Natural killer cell treated with Interleukin-12 subunit alpha and Interleukin-12 subunit beta and Interleukin-15 and Interleukin-18, amount 100 ng/mL, for 72 hours (primary cell): ENCODE measurements at regions not wholly inside any gene's neighbourhood (a gene's known extent, or its start where the extent isn't known, plus 50 kb on each side); places are given as distances from the start of the nearest gene placed in this dataset.

Experiments used
- ATAC-seq, 2 donors: fragments of 150-1000 bp; cut with Tn5 transposase in 1 of 2; sonication (Bioruptor Pico), chemical (Tn5 transposase) in 1 of 2; 2 replicates each; pipeline ENCODE4 v1.10.0; 2021
- DNase-seq: peaks from one replicate; pipeline ENCODE4 v3.0.0; 2022; ENCODE audit warnings: low spot score
- H3K27ac Mint-ChIP-seq, 2 donors: 1 replicate in 1 of 2; 2 replicates in 1 of 2; pipeline ENCODE4 v1.8.0; 2022; ENCODE audit warnings: mixed read lengths in 2 of 2, mild to moderate bottlenecking in 1 of 2, moderate library complexity in 1 of 2
- H3K27me3 Mint-ChIP-seq, 2 donors: 1 replicate in 1 of 2; 2 replicates in 1 of 2; pipeline ENCODE4 v1.8.0; 2022; ENCODE audit warnings: mixed read lengths in 2 of 2
- H3K36me3 Mint-ChIP-seq: one replicate; pipeline ENCODE4 v1.8.0; 2022; ENCODE audit warnings: mixed read lengths
- H3K4me1 Mint-ChIP-seq, 2 donors: 1 replicate in 1 of 2; 2 replicates in 1 of 2; pipeline ENCODE4 v1.8.0; 2022; ENCODE audit warnings: low read depth in 2 of 2, mixed read lengths in 2 of 2, mild to moderate bottlenecking in 1 of 2
- H3K4me3 Mint-ChIP-seq: one replicate; pipeline ENCODE4 v1.8.0; 2022; ENCODE audit warnings: mixed read lengths
- H3K9me3 Mint-ChIP-seq: 2 replicates; pipeline ENCODE4 v1.8.0; 2022; ENCODE audit warnings: mixed read lengths

DNA sequence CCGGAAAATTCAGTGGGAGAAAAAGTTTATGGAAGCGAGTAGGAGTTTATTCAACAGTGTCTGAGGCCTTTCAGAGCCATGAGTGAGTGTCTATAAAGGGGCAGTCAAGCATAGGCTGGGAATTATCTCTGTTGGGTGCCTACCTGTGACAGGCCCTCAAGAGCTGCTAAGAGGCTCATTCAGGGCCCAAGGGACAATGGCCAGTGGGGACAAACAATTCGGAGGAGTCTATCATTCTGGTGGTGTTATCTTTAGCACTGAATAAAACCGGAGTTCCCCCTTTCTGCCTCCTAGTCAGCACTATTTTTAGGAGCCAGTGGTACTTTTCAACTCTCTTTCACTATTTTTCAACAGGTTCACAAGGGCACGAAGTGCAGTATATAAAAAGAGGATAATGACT is 89.5 kb upstream of the HTATIP2 start:
- DNase-seq (no peak), ATAC-seq (no peak)
- no peaks in the 10 kb centered on the region for H3K9me3 Mint-ChIP-seq
- H3K4me3 Mint-ChIP-seq: no peak overlapping the region
- H3K27ac Mint-ChIP-seq: no peak overlapping the region
- H3K4me1 Mint-ChIP-seq: no peaks in the 10 kb centered on the region
- no peaks in the 10 kb centered on the region for H3K36me3 Mint-ChIP-seq
- H3K27me3 Mint-ChIP-seq: peaks cover 7 to 31% of the 10 kb centered on the region in 2 donors

DNA sequence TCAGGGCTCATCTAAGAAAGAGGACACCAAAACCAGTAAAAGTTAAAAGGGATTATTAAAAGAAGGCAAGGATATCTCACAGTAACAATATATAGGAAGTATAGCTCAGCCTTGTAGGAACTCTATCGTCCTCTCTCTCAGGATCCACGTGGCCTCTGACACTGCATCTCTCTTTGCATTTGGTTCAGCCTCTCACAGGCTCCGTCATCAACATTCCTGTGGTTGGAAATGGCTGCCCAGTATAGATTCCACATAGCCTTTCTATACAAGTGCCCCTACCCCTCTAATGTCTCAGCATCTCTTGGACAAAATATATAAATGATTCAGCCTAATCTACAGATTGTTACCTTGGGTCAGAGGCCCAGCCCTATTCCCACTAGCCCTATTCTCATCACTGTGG is 101.3 kb upstream of the DBX1 start:
- Mint-ChIP-seq H3K27ac (no peak overlapping the region), H3K4me1 (no peaks in the 10 kb centered on the region), H3K36me3 (no peaks in the 10 kb centered on the region), H3K27me3 (peaks cover 18 to 36% of the 10 kb centered on the region in 2 donors), H3K4me3 (no peak overlapping the region), H3K9me3 (no peaks in the 10 kb centered on the region)
- ATAC-seq: no peak
- no peak for DNase-seq

DNA sequence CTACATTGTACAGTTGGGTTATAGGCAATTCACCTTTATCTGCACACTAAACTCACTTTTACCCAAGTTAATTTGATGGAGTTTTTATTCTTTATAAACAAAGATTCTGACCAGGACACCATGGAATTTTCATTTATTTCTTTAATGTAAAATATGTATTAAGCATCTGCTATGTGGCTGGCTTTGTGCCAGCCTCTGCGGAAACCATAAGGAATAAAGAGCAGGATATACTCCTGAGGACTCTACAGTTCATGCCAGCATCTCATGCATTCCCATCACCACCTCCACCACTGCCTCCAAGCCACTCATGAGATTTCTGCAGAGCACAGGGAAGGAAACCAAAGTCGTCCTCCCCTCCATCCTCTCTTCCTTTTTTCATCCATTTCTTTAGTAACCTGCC is 100.0 kb upstream of the DBX1 start:
- H3K4me3 Mint-ChIP-seq: no peak overlapping the region
- H3K27ac Mint-ChIP-seq: no peak overlapping the region
- H3K9me3 Mint-ChIP-seq: no peaks in the 10 kb centered on the region
- no peaks in the 10 kb centered on the region for H3K36me3 Mint-ChIP-seq
- no peaks in the 10 kb centered on the region for H3K4me1 Mint-ChIP-seq
- H3K27me3 Mint-ChIP-seq: peaks cover 18 to 39% of the 10 kb centered on the region in 2 donors
- ATAC-seq (no peak), DNase-seq (no peak)

DNA sequence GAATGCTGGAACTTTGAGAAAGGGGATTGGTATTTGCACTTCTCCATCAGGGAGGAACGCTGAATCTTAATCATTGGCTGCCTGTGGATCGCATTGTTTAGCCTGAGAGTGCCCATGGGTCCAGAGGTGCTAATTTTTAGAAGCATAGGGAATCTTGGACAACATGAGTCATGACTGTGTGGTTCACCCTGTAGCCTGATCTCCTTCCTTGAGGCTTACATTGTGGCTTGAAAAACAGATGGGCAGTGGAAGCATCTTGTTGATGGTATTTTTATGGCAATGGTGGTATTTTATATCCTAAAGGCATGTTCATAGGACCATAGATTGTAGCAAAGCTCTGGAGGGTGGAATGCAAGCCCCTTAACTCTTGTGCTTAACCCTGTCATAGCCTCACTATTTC is 99.2 kb upstream of the DBX1 start:
- H3K9me3 Mint-ChIP-seq: no peaks in the 10 kb centered on the region
- no peak overlapping the region for H3K27ac Mint-ChIP-seq
- no peaks in the 10 kb centered on the region for H3K4me1 Mint-ChIP-seq
- H3K4me3 Mint-ChIP-seq: no peak overlapping the region
- DNase-seq (no peak), ATAC-seq (no peak)
- no peaks in the 10 kb centered on the region for H3K36me3 Mint-ChIP-seq
- H3K27me3 Mint-ChIP-seq: peaks cover 18 to 45% of the 10 kb centered on the region in 2 donors

DNA sequence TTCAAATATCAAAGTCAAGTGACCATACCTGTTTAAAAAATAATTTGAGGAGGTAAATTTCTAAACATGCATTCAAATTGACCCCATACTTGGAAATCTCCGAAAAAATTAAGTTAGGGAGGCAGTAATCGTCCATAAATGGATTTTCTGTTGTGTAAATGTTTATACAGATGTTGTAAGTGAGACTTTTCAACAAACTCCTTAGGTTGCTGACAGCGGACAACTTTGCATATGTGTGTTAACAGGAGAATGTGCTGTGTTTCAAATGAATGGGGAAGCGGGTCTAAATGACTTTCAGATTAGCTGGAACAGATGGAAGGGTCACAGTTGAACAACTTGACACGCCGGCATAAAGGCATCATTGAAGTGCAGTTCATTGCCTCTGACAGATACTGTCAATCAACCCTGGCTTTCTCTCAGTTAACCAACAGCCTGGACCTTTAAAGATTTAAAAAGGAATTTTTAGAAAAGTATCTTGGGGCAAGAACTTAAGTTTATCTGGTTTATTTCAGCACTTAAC is 98.2 kb upstream of the DBX1 start:
- Mint-ChIP-seq H3K27me3 (peaks cover 16 to 49% of the 10 kb centered on the region in 2 donors), H3K27ac (no peak overlapping the region), H3K9me3 (no peaks in the 10 kb centered on the region), H3K4me3 (no peak overlapping the region), H3K36me3 (no peaks in the 10 kb centered on the region), H3K4me1 (no peaks in the 10 kb centered on the region)
- DNase-seq (no peak), ATAC-seq (no peak)

DNA sequence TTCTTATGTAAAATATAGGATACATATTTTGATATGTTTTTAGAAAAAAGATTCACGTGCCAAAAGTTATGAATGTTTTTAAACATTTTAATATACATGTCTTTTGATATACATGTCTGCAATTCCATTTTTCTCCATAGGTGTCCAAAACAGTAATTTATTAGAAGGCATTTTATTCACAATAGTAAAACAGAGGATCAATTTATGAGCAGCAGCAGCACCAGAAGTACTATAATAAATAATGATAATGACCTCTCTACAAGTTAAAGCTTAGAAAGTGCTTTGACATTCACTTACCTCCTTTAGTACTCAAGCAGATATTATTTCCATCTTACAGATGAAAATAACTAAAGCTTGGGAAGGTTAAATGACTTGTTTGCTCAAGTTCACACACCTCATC is 96.7 kb upstream of the DBX1 start:
- DNase-seq (no peak), ATAC-seq (no peak)
- Mint-ChIP-seq H3K4me3 (no peak overlapping the region), H3K9me3 (no peaks in the 10 kb centered on the region), H3K27ac (no peak overlapping the region), H3K27me3 (peaks cover 19 to 47% of the 10 kb centered on the region in 2 donors), H3K4me1 (no peaks in the 10 kb centered on the region), H3K36me3 (no peaks in the 10 kb centered on the region)

DNA sequence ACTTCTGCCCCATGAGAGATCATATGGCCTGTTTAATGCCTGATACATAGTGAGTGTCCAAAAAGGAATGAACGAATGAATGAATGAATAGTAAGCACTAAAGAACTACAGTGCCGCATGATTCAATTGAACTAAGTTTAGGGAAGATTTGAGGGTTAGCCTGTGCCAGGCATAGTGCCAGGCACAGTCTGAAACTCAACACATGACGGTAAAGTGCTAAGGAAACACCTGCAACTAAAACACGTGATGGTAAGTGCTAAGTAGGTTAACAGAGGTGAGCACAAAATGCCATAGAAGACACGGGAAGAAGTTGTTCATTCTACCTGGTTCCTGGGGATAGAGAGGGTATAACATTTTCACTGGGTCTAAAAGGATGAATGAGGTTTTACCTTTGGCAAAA is 93.5 kb upstream of the DBX1 start:
- Mint-ChIP-seq H3K4me1 (no peaks in the 10 kb centered on the region), H3K9me3 (no peaks in the 10 kb centered on the region), H3K27me3 (peaks cover 17 to 32% of the 10 kb centered on the region in 2 donors), H3K36me3 (no peaks in the 10 kb centered on the region), H3K27ac (no peak overlapping the region), H3K4me3 (no peak overlapping the region)
- ATAC-seq (no peak), DNase-seq (no peak)

DNA sequence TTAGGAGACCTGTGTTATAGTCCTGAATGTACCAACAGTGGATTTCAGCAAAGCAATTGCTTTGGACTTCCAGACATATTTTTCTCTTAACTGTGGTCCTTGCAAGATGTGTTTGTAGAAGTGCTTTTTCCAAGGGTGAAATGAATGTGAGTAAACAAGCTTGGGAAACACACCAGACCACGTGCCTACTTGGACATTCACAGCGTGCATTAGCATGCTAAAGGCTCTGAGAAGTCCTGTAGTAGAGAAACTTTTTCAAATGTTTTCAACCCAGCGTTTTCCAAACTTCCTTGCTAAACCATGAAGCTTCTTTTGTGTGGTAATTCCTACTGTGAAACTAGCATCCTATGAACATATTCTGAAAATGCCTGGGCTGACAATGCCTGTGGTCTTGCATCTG is 91.2 kb upstream of the DBX1 start:
- no peak for ATAC-seq
- Mint-ChIP-seq H3K27me3 (peaks cover 17 to 36% of the 10 kb centered on the region in 2 donors), H3K4me3 (no peak overlapping the region)

DNA sequence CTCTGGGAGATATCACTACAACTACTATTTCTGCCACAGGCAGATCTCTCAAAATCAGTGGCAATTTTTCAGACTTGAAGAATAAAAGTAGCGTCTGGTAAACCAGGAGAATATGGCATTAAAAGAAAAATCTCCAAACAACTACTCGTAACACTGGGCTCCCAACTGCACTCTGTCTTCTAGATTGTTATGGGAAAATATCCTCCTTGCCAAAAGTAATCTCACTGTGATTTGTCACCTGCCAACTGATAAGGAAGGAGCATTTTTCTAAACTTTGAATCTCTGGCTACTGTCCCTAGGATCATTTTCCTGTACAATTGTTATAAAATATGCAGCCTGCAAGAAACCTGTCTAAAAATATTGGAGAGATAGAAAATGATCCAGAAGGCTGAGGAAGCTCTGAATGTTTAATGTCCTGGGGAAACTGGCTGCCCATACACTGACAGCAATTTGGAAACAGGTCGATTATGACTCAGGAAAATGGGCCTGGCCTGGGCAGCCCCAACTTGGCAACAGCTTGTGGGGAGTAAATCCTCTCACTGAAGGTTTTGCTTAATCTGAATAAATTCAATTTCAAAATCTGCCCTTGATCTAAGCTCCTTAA is 90.5 kb upstream of the DBX1 start:
- no peaks in the 10 kb centered on the region for H3K9me3 Mint-ChIP-seq
- ATAC-seq (no peak), DNase-seq (no peak)
- H3K4me3 Mint-ChIP-seq: no peak overlapping the region
- peaks cover 17 to 43% of the 10 kb centered on the region in 2 donors for H3K27me3 Mint-ChIP-seq
- H3K27ac Mint-ChIP-seq: no peak overlapping the region
- no peaks in the 10 kb centered on the region for H3K4me1 Mint-ChIP-seq
- no peaks in the 10 kb centered on the region for H3K36me3 Mint-ChIP-seq

More for the DNA sequence above, 91.2 kb upstream of the DBX1 start:
- Mint-ChIP-seq H3K9me3 (no peaks in the 10 kb centered on the region), H3K36me3 (no peaks in the 10 kb centered on the region), H3K27ac (no peak overlapping the region), H3K4me1 (no peaks in the 10 kb centered on the region)
- DNase-seq: no peak

DNA sequence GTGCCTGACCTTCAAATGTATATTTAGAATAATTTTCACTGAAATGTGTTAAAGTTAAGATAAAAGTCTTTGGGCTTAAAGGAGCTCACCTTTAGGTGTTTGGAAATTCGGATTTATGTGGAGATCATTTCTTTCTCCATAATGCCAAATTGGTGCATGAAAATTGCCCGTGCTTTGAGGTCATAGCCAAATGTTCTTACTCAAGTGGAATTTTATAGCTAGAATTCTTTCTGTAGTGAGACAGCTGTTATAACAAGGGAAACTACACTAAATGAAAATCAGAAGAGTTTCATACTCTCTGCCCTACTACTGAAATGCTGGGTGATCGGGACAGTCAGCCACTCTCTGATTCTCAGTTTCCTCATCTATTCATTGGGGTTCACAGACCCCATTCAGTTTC is 89.5 kb upstream of the DBX1 start:
- Mint-ChIP-seq H3K9me3 (no peaks in the 10 kb centered on the region), H3K4me3 (no peak overlapping the region), H3K4me1 (no peaks in the 10 kb centered on the region), H3K36me3 (no peaks in the 10 kb centered on the region), H3K27ac (no peak overlapping the region), H3K27me3 (peaks cover 17 to 37% of the 10 kb centered on the region in 2 donors)
- DNase-seq (no peak), ATAC-seq (no peak)

DNA sequence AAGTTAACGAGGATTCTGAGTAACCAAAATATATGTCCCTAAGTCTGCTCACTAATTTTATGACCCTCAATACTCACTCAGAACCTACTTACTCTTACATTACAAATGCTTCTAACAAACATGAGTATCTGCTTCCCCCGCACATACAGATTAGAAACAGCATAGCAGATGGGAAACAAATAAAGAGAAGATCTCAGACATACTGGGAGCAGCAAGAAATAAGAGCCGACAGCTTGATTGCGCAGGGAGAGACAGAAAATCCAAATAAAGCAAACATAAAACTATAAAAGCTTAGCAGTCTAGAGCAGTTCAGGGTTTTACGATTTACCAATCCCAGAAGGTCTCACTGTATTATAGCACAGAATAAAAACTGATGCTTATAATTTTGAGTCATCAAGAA is 89.1 kb upstream of the DBX1 start:
- Mint-ChIP-seq H3K9me3 (no peaks in the 10 kb centered on the region), H3K4me1 (no peaks in the 10 kb centered on the region)

DNA sequence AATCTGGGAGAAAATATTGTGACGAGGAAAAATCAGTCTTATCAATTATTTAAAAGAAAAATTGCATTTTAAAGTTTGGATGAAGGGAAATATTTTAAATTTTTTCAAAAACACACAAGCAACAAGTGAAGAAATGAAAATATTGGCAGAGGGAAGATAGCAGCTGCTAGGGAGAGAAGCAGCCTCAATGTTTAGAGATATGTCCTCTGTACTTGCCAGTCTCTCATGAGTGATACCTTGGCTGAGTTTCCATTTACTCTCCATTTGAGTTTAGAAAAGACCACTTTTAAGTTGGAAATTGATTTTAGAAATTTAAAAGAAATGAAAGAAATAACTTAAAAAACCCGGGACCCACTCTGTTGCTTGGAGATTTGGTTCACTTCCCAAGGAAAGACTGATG is 88.6 kb upstream of the DBX1 start:
- ATAC-seq: no peak
- H3K4me3 Mint-ChIP-seq: no peak overlapping the region
- no peaks in the 10 kb centered on the region for H3K36me3 Mint-ChIP-seq
- no peaks in the 10 kb centered on the region for H3K4me1 Mint-ChIP-seq
- no peak for DNase-seq
- no peaks in the 10 kb centered on the region for H3K9me3 Mint-ChIP-seq
- peaks cover 15 to 32% of the 10 kb centered on the region in 2 donors for H3K27me3 Mint-ChIP-seq
- no peak overlapping the region for H3K27ac Mint-ChIP-seq

More for the DNA sequence above, 89.1 kb upstream of the DBX1 start:
- no peak overlapping the region for H3K27ac Mint-ChIP-seq
- no peaks in the 10 kb centered on the region for H3K36me3 Mint-ChIP-seq
- peaks cover 17 to 36% of the 10 kb centered on the region in 2 donors for H3K27me3 Mint-ChIP-seq
- no peak overlapping the region for H3K4me3 Mint-ChIP-seq
- ATAC-seq: no peak
- no peak for DNase-seq

DNA sequence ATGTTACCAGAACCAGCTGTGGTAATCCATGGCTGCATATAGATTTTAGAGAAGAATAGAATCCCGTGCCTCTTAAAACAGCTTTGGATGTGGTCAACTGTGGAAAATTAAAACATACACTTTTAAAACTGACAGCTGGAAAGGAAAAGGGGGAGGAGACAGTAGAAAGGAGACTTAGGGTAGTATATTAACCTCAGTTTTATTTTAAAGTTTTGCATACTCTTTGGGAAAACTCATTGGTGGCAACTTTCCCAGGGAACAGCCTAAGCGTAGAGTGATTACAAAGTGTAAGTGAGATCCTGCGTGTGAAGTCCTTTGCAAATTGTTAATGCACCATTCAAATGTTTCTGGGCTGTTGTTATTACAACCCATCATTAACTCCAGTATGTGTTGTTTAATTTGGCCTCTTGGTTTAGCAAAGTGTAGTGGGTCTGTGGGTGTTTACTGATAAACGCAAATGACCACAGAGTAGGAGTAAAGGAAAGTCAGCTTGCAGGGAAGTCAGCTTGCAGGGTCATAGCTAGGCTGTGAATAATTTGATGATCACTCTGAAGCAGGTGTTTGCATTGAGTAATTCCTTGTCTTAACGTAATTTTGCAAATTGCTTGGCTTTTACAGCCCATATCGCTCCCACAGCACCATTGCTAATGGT is 88.0 kb upstream of the DBX1 start:
- ATAC-seq: no peak
- no peak overlapping the region for H3K27ac Mint-ChIP-seq
- H3K36me3 Mint-ChIP-seq: no peaks in the 10 kb centered on the region
- H3K9me3 Mint-ChIP-seq: no peaks in the 10 kb centered on the region
- H3K27me3 Mint-ChIP-seq: peaks cover 12 to 28% of the 10 kb centered on the region in 2 donors
- H3K4me1 Mint-ChIP-seq: no peaks in the 10 kb centered on the region
- no peak for DNase-seq
- H3K4me3 Mint-ChIP-seq: no peak overlapping the region

DNA sequence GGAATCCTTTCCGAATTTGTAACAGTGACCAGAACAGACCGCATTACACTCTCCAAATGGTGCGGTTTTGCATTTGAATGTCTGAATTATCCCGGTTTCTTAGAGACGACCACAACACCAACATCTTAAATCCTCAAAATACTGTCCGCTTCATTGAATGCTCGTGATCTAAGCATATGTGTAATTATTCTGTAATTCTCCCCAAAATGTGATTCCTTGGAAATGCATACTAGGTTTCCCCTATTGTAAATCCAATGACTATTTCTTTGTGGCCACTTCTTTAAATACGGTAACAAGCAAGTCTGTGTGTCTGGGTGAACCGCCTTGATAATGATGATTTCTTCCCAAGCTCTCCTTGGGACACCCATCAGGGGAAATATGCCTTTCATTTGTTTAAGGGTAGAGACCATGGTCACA is 87.3 kb upstream of the DBX1 start:
- no peak for ATAC-seq
- DNase-seq: no peak
- Mint-ChIP-seq H3K36me3 (no peaks in the 10 kb centered on the region), H3K27me3 (peaks cover 15 to 28% of the 10 kb centered on the region in 2 donors), H3K9me3 (no peaks in the 10 kb centered on the region), H3K27ac (no peak overlapping the region), H3K4me3 (no peak overlapping the region), H3K4me1 (no peaks in the 10 kb centered on the region)
